ENCODE measurements at regions not wholly inside any gene's neighbourhood (a gene's known extent, or its start where the extent isn't known, plus 50 kb on each side); places are given as distances from the start of the nearest gene placed in this dataset.

DNA sequence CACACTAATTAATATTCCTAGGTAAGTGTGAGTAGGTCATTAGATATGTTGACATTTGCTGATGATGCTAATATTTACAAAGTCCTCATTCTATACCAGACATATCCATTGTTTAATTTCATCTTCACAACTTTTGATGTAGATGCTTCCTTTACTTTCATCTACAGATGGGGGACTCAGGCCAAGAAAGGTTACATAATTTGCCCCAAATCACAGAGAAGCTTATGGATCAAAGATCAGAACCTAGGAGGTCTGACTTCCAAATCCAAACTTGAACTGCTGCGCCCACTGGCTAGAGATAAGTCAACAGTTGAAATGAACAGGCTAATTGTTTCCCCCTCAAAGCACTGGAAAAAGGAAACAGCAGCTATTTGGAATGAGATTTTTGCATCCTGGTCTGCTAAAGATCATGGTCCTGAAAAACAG is 95.6 kb upstream of the TMEM178A start:
- no peaks in the 10 kb centered on the region for H3K27me3 ChIP-seq (replicated peaks; ENCODE audit: insufficient read depth)
- DNase-seq = no peak
- in situ Hi-C loops (cut with MboI) = no loop called here
- H3K4me2 ChIP-seq (ENCODE audit: unreplicated experiment) = no peak overlapping the region
- H3K4me3 ChIP-seq = no peak overlapping the region
- TF ChIP-seq EZH2 (IDR thresholded peaks at IDR 0.05; ENCODE audit: insufficient read depth, poor library complexity, severe bottlenecking) (no peak), EZH2phosphoT487 (IDR thresholded peaks at IDR 0.05; ENCODE audit: insufficient read depth, low read depth) (no peak)
- H3K36me3 ChIP-seq (ENCODE audit: low read depth) = no peaks in the 10 kb centered on the region
- whole genome bisulfite sequencing, 2 experiments (ENCODE audit: low coverage in 1 of 2, low lambda C conversion rate in 2 of 2, missing lambda C conversion rate in 2 of 2) = 92 to 100% methylated on average over 1 of the region's 1 CpG
- H4K20me1 ChIP-seq (ENCODE audit: insufficient read depth) = no peaks in the 10 kb centered on the region
- no peaks in the 10 kb centered on the region for H3K79me2 ChIP-seq (ENCODE audit: insufficient read depth)
- peaks cover 10% of the 10 kb centered on the region; the same call in 1 of the 2 replicates for H3F3A ChIP-seq (ENCODE audit: insufficient read depth)
- no peak overlapping the region for H3K27ac ChIP-seq
- H3K4me1 ChIP-seq (ENCODE audit: insufficient read depth) = peaks cover 19% of the 10 kb centered on the region
- H3K9ac ChIP-seq = no peak overlapping the region
- H3K9me2 ChIP-seq (ENCODE audit: insufficient read depth) = no peaks in the 10 kb centered on the region
- no peak overlapping the region for H2AFZ ChIP-seq
- no peaks in the 10 kb centered on the region for H3K9me3 ChIP-seq (ENCODE audit: low read depth)

DNA sequence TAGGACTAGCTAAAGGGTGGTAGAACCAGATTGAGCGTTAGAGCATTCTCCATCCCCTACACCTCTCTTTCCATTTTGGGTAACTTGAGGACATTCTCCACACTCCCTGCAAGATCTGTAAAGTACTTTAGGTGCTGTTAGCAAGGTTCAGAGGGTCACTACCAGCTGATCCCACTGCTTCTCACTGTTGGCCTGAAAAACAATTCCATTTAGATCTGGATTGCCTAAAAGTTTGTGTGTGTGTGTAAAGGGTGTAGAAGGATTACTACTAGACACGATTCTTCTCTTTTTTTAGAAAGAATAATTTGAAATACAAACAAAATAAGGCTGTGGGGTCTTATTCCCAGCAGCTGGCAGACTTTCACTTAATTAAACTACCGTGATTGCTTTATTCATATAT is 95.1 kb upstream of the TMEM178A start:
- Histone ChIP-seq H4K20me1 (ENCODE audit: insufficient read depth) (no peaks in the 10 kb centered on the region), H3K9me3 (ENCODE audit: low read depth) (no peaks in the 10 kb centered on the region), H3K4me1 (ENCODE audit: insufficient read depth) (peaks cover 19% of the 10 kb centered on the region), H3K9me2 (ENCODE audit: insufficient read depth) (no peaks in the 10 kb centered on the region), H3K79me2 (ENCODE audit: insufficient read depth) (no peaks in the 10 kb centered on the region), H3K4me2 (ENCODE audit: unreplicated experiment) (no peak overlapping the region), H3K4me3 (no peak overlapping the region), H3K9ac (no peak overlapping the region), H3K36me3 (ENCODE audit: low read depth) (no peaks in the 10 kb centered on the region), H3K27ac (no peak overlapping the region), H2AFZ (no peak overlapping the region), H3F3A (ENCODE audit: insufficient read depth) (peaks cover 10% of the 10 kb centered on the region; the same call in 1 of the 2 replicates), H3K27me3 (replicated peaks; ENCODE audit: insufficient read depth) (no peaks in the 10 kb centered on the region)
- WGBS, 2 experiments (ENCODE audit: low coverage in 1 of 2, low lambda C conversion rate in 2 of 2, missing lambda C conversion rate in 2 of 2) = 95 to 96% methylated on average over 3 of the region's 3 CpGs
- no peak for DNase-seq
- TF ChIP-seq EZH2phosphoT487 (IDR thresholded peaks at IDR 0.05; ENCODE audit: insufficient read depth, low read depth) = no peak
- TF ChIP-seq EZH2 (IDR thresholded peaks at IDR 0.05; ENCODE audit: insufficient read depth, poor library complexity, severe bottlenecking) = no peak
- in situ Hi-C loops (cut with MboI) = no loop called here

DNA sequence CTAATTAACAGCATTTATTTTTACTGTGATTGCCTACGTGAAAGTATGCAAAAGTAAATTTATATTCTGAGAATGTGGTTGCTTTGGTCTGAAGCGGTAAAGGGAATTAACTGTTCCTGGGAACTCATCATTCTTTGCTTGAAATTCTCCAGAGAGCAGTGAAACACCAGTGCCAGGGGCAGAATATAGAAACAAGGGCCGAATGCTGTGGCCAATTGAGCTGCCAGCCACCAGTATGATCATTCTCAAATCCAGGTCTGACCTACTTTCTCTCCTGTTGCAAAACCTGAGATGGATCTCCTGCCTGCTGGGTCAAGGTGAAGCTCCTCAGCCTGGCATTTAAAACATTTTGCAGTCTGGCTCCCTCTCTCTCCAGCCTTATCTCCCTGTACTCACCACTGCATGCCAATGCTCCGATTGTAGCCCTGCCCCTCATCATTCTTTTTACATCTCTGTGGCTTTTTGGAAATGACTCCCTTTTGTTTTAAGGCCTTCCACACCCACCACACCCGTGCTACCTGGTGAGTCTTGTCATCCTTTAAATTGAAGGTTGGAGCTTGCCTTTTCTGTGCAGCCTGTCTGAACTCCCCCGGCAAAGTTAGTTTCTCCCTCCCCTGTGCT is 94.5 kb upstream of the TMEM178A start:
- H3K36me3 ChIP-seq (ENCODE audit: low read depth) = no peaks in the 10 kb centered on the region
- TF ChIP-seq EZH2phosphoT487 (IDR thresholded peaks at IDR 0.05; ENCODE audit: insufficient read depth, low read depth) (no peak), EZH2 (IDR thresholded peaks at IDR 0.05; ENCODE audit: insufficient read depth, poor library complexity, severe bottlenecking) (no peak)
- no peaks in the 10 kb centered on the region for H3K79me2 ChIP-seq (ENCODE audit: insufficient read depth)
- WGBS, 2 experiments (ENCODE audit: low coverage in 1 of 2, low lambda C conversion rate in 2 of 2, missing lambda C conversion rate in 2 of 2) = 76 to 78% methylated on average over 6 of the region's 6 CpGs
- no peak overlapping the region for H3K27ac ChIP-seq
- H2AFZ ChIP-seq = no peak overlapping the region
- no peaks in the 10 kb centered on the region for H3K9me3 ChIP-seq (ENCODE audit: low read depth)
- DNase-seq = peak; percentile 16
- H3K9ac ChIP-seq = no peak overlapping the region
- H3K4me3 ChIP-seq = no peak overlapping the region
- no peaks in the 10 kb centered on the region for H4K20me1 ChIP-seq (ENCODE audit: insufficient read depth)
- no peaks in the 10 kb centered on the region for H3K9me2 ChIP-seq (ENCODE audit: insufficient read depth)
- no peak overlapping the region for H3K4me2 ChIP-seq (ENCODE audit: unreplicated experiment)
- H3K4me1 ChIP-seq (ENCODE audit: insufficient read depth) = peaks cover 19% of the 10 kb centered on the region
- no peaks in the 10 kb centered on the region for H3K27me3 ChIP-seq (replicated peaks; ENCODE audit: insufficient read depth)
- in situ Hi-C loops (cut with MboI) = no loop called here
- H3F3A ChIP-seq (ENCODE audit: insufficient read depth) = peaks cover 10% of the 10 kb centered on the region; the same call in 1 of the 2 replicates

DNA sequence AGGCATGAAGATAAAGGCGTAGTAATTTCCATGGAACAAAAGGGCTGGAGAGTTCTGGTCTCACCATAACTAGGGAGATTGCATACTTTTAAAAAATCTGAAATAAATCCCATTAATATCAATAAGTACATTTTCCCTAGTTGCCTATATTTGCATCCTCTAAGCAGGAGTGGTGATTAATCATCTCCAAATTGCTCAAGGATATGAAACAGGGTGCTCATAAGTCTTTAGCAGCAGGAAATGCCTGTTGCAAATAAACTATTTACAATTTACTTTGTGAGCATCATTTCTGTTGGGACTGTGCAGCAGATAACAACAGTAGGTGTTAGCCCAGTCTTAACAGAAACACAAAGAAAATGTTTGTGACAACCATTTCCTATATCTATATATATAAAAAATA is 92.4 kb upstream of the TMEM178A start:
- DNase-seq = no peak
- H3F3A ChIP-seq (ENCODE audit: insufficient read depth) = peaks cover 10% of the 10 kb centered on the region; the same call in 1 of the 2 replicates
- H3K27ac ChIP-seq = no peak overlapping the region
- no peaks in the 10 kb centered on the region for H3K36me3 ChIP-seq (ENCODE audit: low read depth)
- no peak overlapping the region for H2AFZ ChIP-seq
- TF ChIP-seq EZH2 (IDR thresholded peaks at IDR 0.05; ENCODE audit: insufficient read depth, poor library complexity, severe bottlenecking) (no peak), EZH2phosphoT487 (IDR thresholded peaks at IDR 0.05; ENCODE audit: insufficient read depth, low read depth) (no peak)
- H3K9ac ChIP-seq = no peak overlapping the region
- H3K4me2 ChIP-seq (ENCODE audit: unreplicated experiment) = no peak overlapping the region
- in situ Hi-C loops (cut with MboI) = no loop called here
- H3K9me2 ChIP-seq (ENCODE audit: insufficient read depth) = no peaks in the 10 kb centered on the region
- peaks cover 14% of the 10 kb centered on the region for H3K4me1 ChIP-seq (ENCODE audit: insufficient read depth)
- H3K27me3 ChIP-seq (replicated peaks; ENCODE audit: insufficient read depth) = no peaks in the 10 kb centered on the region
- H3K9me3 ChIP-seq (ENCODE audit: low read depth) = no peaks in the 10 kb centered on the region
- no peaks in the 10 kb centered on the region for H4K20me1 ChIP-seq (ENCODE audit: insufficient read depth)
- WGBS, 2 experiments (ENCODE audit: low coverage in 1 of 2, low lambda C conversion rate in 2 of 2, missing lambda C conversion rate in 2 of 2) = 89 to 92% methylated on average over 1 of the region's 1 CpG
- H3K79me2 ChIP-seq (ENCODE audit: insufficient read depth) = no peaks in the 10 kb centered on the region
- no peak overlapping the region for H3K4me3 ChIP-seq

Measured in GM23248 (cell line).